ENCODE measurements at regions not wholly inside any gene's neighbourhood (a gene's known extent, or its start where the extent isn't known, plus 50 kb on each side); places are given as distances from the start of the nearest gene placed in this dataset.

DNA sequence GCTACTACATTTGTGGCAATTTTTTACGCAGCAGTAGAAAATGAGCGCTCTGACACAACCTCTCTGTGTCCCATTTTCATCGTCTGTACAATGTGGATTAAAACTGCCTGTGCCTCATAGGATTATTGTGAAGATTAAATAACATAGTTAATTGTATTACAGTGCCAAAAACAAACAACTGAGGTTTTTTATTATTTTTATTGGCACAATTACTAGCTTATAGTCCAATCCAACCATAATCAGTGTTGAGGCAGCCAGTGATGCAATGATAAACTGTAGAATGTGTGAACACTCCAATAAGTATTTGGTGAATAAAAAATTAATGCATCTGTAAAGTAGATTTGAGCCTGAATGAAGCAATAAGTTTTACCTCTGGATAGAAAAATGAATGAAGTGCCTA is 588.3 kb downstream of the DNAH5 start (continued):
- no peak for TF ChIP-seq ZNF219 (CRISPR knock-in tag; IDR thresholded peaks at IDR 0.05; ENCODE audit: borderline replicate concordance)
- TF ChIP-seq PRDM15 (CRISPR knock-in tag; IDR thresholded peaks at IDR 0.05) = no peak
- TF ChIP-seq NR3C1 (CRISPR knock-in tag; conservative IDR thresholded peaks at IDR 0.05; ENCODE audit: low read depth) = no peak
- TF ChIP-seq, protein P1, sequence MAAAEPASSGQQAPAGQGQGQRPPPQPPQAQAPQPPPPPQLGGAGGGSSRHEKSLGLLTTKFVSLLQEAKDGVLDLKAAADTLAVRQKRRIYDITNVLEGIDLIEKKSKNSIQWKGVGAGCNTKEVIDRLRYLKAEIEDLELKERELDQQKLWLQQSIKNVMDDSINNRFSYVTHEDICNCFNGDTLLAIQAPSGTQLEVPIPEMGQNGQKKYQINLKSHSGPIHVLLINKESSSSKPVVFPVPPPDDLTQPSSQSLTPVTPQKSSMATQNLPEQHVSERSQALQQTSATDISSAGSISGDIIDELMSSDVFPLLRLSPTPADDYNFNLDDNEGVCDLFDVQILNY (CRISPR knock-in tag; IDR thresholded peaks at IDR 0.05) = no peak

DNA sequence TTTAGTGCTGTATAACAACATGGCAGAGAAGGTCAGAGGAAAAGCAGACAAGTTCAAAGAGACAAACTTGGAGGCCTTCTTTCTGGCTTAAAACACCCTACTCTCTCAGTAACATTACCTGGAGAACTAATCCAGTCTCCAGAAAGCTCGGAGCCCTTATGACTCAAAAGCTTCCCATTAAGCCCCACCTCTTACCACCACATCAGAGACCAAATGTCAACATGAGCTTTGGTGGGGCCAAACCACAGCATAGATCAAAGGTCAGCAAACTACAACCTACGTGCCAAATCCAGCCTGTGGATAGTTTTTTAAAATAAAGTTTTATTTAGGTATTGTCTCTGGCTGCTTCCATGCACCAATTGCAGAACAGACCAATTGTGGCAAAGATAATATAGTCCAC is 589.9 kb downstream of the DNAH5 start:
- Mint-ChIP-seq H3K27ac (no peak overlapping the region), H3K27me3 (ENCODE audit: low read depth) (no peaks in the 10 kb centered on the region), H3K4me3 (no peak overlapping the region), H3K9me3 (peaks cover 7% of the 10 kb centered on the region; the same call in 1 of the 2 replicates), H3K36me3 (no peaks in the 10 kb centered on the region), H3K4me1 (no peaks in the 10 kb centered on the region)
- ATAC-seq (no peak), DNase-seq (ENCODE audit: low spot score) (no peak)
- CTCF ChIA-PET = no interaction called here
- POLR2A ChIA-PET = no interaction called here
- TF ChIP-seq TEAD4 (CRISPR knock-in tag; IDR thresholded peaks at IDR 0.05) (no peak), SOX15 (CRISPR knock-in tag; IDR thresholded peaks at IDR 0.05) (no peak), ZNF317 (CRISPR knock-in tag; IDR thresholded peaks at IDR 0.05; ENCODE audit: borderline replicate concordance, low read depth) (no peak), JAZF1 (CRISPR knock-in tag; IDR thresholded peaks at IDR 0.05) (no peak), CREB1 (CRISPR knock-in tag; IDR thresholded peaks at IDR 0.05) (no peak), FOXP1 (CRISPR knock-in tag; IDR thresholded peaks at IDR 0.05; ENCODE audit: borderline replicate concordance) (no peak), CBFB (CRISPR knock-in tag; IDR thresholded peaks at IDR 0.05; ENCODE audit: low read depth) (no peak), ZMAT4 (CRISPR knock-in tag; IDR thresholded peaks at IDR 0.05) (no peak), NFE2L1 (CRISPR knock-in tag; IDR thresholded peaks at IDR 0.05) (no peak), ATF1 (CRISPR knock-in tag; IDR thresholded peaks at IDR 0.05) (no peak), ELF4 (CRISPR knock-in tag; IDR thresholded peaks at IDR 0.05; ENCODE audit: low read depth) (no peak)
- TF ChIP-seq, protein P2, sequence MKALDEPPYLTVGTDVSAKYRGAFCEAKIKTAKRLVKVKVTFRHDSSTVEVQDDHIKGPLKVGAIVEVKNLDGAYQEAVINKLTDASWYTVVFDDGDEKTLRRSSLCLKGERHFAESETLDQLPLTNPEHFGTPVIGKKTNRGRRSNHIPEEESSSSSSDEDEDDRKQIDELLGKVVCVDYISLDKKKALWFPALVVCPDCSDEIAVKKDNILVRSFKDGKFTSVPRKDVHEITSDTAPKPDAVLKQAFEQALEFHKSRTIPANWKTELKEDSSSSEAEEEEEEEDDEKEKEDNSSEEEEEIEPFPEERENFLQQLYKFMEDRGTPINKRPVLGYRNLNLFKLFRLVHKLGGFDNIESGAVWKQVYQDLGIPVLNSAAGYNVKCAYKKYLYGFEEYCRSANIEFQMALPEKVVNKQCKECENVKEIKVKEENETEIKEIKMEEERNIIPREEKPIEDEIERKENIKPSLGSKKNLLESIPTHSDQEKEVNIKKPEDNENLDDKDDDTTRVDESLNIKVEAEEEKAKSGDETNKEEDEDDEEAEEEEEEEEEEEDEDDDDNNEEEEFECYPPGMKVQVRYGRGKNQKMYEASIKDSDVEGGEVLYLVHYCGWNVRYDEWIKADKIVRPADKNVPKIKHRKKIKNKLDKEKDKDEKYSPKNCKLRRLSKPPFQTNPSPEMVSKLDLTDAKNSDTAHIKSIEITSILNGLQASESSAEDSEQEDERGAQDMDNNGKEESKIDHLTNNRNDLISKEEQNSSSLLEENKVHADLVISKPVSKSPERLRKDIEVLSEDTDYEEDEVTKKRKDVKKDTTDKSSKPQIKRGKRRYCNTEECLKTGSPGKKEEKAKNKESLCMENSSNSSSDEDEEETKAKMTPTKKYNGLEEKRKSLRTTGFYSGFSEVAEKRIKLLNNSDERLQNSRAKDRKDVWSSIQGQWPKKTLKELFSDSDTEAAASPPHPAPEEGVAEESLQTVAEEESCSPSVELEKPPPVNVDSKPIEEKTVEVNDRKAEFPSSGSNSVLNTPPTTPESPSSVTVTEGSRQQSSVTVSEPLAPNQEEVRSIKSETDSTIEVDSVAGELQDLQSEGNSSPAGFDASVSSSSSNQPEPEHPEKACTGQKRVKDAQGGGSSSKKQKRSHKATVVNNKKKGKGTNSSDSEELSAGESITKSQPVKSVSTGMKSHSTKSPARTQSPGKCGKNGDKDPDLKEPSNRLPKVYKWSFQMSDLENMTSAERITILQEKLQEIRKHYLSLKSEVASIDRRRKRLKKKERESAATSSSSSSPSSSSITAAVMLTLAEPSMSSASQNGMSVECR (CRISPR knock-in tag; IDR thresholded peaks at IDR 0.05; ENCODE audit: borderline replicate concordance) = no peak
- TF ChIP-seq, protein P3, sequence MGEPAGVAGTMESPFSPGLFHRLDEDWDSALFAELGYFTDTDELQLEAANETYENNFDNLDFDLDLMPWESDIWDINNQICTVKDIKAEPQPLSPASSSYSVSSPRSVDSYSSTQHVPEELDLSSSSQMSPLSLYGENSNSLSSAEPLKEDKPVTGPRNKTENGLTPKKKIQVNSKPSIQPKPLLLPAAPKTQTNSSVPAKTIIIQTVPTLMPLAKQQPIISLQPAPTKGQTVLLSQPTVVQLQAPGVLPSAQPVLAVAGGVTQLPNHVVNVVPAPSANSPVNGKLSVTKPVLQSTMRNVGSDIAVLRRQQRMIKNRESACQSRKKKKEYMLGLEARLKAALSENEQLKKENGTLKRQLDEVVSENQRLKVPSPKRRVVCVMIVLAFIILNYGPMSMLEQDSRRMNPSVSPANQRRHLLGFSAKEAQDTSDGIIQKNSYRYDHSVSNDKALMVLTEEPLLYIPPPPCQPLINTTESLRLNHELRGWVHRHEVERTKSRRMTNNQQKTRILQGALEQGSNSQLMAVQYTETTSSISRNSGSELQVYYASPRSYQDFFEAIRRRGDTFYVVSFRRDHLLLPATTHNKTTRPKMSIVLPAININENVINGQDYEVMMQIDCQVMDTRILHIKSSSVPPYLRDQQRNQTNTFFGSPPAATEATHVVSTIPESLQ (CRISPR knock-in tag; IDR thresholded peaks at IDR 0.05) = no peak
- TF ChIP-seq, protein P4, sequence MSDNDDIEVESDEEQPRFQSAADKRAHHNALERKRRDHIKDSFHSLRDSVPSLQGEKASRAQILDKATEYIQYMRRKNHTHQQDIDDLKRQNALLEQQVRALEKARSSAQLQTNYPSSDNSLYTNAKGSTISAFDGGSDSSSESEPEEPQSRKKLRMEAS (CRISPR knock-in tag; IDR thresholded peaks at IDR 0.05) = no peak
- TF ChIP-seq, protein P5, sequence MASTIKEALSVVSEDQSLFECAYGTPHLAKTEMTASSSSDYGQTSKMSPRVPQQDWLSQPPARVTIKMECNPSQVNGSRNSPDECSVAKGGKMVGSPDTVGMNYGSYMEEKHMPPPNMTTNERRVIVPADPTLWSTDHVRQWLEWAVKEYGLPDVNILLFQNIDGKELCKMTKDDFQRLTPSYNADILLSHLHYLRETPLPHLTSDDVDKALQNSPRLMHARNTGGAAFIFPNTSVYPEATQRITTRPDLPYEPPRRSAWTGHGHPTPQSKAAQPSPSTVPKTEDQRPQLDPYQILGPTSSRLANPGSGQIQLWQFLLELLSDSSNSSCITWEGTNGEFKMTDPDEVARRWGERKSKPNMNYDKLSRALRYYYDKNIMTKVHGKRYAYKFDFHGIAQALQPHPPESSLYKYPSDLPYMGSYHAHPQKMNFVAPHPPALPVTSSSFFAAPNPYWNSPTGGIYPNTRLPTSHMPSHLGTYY (CRISPR knock-in tag; IDR thresholded peaks at IDR 0.05) = no peak
- TF ChIP-seq, protein P6, sequence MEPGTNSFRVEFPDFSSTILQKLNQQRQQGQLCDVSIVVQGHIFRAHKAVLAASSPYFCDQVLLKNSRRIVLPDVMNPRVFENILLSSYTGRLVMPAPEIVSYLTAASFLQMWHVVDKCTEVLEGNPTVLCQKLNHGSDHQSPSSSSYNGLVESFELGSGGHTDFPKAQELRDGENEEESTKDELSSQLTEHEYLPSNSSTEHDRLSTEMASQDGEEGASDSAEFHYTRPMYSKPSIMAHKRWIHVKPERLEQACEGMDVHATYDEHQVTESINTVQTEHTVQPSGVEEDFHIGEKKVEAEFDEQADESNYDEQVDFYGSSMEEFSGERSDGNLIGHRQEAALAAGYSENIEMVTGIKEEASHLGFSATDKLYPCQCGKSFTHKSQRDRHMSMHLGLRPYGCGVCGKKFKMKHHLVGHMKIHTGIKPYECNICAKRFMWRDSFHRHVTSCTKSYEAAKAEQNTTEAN (CRISPR knock-in tag; IDR thresholded peaks at IDR 0.05) = no peak

Measured in WTC11 (cell line).